ENCODE measurements at regions not wholly inside any gene's neighbourhood (a gene's known extent, or its start where the extent isn't known, plus 50 kb on each side); places are given as distances from the start of the nearest gene placed in this dataset.

DNA sequence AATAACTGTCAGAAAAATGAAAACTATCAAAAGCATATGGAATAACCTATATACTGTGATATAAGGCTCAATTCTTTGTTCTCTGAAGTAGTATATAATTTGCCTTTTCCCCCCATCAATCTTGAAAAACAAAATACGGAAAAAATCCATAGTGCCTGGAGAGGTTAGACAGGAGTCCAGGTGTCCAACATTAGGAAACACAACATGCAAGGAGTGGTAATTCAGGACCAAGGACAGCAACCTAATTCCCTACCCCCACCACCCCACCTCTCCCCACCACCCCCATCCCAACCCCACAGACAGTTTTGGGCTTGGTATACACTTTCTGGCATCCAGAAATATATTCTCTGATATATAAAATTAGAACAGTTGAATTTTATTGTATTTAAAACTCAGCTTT is 55.1 kb upstream of the SLC25A26 start:
- no peak for DNase-seq

DNA sequence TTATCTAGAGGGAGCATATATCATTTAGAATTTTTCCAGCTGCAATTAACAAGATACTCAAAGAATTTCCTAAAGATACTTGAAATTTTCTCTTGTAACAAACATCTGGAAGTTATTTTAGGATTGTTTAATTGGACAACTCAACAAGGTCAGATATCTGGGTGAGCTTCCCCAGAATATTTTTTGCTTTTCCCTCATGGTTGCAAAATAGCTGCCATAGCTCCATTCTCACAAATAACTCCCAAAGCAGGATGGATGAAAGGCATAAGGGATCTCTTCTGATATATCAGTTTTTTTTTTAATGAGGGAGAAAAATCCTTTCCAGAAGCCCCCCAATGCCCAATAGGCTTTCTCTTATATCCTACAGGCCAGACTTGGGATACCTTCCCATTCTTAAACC is 56.6 kb upstream of the SLC25A26 start:
- no peak for DNase-seq

DNA sequence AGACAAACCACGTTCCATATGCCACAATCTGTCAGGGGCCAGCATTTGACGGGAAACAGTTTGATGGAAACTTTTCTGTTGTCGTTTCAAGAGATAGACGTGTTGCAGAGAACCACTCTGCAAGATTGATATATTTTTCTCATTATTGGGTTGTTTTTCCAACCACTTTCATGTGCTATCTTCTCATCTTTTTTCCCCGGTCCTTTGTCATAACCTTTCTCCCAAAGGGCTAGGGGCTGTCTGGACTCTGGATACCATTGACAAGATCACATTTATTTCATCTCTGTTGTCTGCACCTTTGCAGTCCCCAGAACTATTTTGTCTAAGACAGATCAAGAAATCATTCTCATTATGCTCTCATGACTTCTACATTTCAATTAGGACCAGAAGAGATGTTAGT is 57.6 kb upstream of the SLC25A26 start:
- DNase-seq, result no peak

DNA sequence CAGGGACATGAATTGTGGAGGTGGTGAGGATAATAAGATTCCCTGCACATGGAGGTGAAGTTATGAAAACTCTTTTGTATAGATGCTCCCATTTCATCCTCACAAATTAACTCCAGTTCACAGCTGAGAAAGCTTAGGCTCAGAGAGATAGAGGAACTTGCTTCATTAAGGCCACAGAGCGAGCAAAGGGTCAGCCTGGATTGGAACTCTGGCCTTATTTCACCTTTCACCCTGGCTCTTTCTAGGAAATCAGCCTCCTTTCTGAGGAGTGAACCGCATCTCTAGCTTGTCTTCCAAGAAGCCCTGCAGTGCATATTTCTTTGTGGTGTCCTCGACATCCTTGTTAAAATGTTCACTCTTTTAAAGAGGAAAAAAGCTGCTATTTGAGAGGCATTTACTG is 58.0 kb upstream of the SLC25A26 start:
- no peak for DNase-seq

DNA sequence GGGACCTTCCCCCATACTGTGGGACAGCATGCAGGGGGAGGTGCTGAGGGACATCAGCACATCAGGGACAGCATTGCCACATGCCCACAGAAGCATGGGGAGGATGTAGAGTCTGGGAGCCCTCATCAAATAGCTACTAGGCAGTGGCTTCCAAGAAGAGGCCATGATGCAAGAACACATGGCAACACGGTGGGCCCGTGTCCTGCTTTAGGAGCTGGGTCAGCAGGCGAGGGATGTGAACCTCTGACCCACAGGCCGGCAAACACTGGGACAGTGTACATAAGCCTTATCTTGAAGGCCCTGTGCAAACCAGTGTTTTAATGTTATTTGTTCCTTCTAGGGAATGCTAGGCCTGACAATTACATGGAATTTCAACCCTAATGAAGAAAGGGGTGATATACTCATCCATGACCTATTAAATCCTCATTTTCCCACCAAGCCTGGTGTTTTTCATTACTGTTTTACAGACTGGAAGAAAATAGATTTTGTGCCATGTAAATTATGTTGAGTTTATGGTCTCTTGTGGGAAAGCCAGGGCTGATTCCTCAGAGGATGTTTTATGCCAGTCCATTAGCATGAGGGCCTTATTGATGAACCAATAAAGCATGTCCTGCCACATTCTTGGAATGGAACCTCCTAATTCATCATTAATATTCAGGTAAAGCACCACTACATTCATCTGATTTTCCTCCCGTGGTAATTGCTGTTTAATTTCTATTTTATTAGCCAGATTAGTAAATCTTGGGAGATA is 61.7 kb upstream of the SLC25A26 start:
- DNase-seq, result no peak

DNA sequence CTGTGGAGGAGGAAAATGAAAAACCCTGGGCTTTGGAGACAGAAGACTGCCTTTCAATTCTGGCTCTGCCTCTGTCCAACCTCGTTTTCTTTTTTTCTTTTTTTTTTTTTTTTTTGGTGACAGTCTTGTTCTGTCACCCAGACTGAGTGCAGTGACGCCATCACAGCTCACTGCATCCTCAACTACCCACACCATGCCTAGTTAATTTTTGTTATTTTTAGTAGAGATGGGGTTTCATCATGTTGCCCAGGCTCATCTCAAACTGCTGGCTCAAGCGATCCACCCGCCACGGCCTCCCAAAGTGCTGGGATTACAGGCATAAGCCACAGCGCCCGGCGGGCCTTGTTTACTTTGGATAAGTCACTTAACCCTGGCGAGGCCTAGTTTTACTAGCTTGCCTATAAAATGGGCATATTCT is 66.3 kb upstream of the SLC25A26 start:
- DNase-seq, result no peak

DNA sequence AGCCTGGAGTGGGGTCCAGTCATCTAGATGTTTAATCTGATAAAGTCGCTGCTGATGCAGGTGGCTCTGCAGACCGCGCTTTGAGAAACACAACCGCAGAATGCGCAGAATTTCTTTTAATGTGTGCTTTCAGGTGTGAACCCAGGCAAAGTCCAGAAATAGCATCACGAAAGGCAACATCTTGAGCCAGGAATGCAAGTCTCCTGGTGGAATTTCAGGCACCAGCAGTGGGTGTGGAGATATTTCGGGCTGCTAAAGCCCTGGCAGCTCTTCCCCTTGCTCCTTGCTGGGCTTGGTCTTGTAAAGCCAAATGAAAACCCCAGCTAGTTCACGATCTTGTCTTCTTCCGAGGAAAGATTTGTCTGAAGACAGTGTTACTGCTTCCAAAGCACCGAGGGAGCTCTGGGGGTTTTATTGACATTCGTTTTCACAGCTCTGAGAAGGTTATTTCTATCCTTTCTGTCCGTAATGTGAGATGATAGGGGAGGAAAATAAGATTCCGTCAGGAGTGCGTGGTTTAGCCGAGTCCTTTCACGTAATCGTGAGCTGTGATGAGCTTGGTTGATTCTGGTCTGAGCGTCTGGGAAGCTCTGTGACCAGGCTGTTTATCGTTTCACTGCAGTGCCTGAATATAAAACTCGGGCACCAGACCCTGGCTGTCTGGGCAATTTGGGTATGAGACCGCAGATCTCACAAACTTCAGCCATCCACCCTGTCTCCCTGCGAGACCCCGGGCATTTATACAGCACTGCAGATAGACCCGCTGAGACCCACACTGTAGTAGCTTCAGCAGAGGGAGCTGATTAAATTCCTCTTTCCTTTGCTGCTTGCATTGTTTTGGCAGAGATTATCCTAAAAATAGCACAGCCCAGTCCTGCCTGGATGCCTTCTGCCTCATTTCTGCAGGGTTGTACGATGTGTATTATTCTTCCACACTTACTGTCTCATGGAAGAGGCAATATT is 67.0 kb upstream of the SLC25A26 start:
- peak; percentile 46 for DNase-seq

DNA sequence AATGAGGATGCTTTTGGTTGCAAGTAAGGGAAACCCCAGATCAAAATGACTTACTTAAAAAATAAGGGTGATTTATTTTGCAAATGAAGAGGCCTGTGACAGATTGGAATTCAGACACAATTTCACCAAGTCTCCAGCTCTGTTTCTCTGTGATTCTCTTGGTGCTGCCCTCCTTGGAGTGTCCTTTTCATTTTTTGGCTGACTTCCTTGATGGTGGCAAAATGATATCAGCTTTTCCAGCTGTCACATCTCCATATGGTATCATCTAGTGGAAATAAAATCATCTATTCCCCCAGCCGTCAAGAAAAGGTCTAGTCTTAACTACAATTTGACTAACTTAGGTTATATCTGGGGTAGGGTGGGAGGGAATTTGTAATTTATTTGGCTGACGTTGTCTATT is 68.5 kb upstream of the SLC25A26 start:
- DNase-seq, result no peak

DNA sequence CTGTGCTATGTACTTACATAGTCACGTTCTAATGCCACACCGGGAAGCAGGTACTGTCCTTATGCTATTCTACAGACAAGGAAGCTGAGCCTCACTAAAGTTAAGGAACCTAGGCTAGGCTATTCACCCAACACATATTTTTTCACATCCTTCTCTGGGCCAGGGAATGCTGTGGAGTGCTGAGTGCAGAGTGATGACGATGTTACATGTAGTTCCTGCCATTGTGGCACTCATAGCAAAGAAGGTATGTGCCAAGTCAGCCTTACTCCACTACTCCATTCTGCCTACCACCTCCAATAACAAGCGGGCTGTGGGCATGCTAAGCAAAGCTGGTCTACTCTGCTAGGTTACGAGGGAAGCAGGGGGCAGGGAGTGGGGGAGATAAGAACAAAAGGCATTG is 69.8 kb upstream of the SLC25A26 start:
- DNase-seq, result no peak

DNA sequence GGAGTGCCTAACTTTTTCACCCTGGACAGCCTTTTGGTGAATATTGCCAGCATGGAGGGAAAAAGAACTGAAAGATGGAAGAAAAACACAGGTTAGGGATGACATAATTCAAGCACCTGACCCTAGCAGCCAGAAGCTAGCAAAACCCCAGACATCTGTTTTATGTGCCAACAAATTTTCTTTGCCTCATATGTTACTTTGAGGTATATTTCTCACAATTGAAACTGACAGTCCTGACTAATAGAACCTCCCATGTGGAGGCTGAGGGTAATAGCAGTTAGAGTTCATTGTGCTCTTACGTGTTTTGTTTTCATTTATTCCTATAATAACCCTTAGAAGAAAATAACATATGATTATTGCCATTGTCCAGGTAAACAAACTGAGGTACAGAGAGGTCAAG is 71.5 kb upstream of the SLC25A26 start:
- DNase-seq, result no peak

DNA sequence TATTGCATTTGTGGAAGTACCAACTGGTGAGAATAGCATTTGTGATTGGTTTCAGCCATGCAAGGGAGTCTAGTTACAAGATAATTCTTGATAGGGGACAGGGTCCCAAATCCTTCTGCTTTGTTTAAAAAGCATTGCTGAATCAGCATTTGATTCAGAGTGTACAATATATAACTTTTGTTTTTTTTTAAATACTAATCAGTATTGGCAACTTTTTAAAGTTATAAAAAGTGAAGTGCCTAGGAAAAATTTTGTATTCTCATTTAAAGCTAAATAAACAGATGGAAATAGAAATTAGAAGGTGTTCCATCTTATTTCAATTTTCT is 75.4 kb upstream of the SLC25A26 start:
- DNase-seq, result no peak

DNA sequence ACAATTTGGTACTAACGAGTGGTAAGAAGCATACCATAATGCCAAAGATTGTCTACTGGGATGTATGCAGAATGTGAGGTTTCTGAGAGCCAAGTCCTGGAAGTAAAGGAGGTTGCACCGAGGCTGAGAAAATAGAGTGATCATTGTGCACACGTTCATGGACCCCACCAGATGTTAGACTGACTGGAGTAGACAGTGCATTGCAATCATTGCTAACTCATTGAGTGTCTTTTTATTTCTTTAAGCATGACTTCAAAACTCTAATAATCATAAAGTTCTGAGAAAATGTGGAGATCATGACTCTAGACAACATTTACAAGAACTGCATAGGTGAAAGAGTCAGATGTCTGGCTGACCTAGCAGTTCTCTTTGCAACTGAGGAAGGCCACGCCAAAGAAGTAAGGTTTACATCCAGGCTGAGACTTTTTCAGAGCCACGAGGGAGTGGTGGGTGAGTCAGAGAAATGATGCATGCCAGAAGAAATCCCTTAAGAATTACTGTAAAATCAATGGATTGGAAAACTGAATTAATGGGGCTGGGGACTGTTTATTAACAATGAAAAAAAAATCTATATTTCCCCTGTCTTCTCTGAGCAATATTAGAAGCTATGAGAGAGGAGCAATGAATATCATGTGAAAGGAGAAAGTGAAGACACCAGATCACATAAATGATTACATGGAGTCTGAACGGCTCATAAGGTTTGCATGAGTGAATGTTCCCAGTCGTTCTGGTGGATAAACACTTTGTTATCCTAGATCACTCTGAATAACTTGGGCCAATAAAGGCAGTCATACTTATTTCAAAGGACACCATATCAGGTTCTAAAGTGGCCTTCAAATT is 76.0 kb upstream of the SLC25A26 start:
- peak; percentile 48 for DNase-seq

DNA sequence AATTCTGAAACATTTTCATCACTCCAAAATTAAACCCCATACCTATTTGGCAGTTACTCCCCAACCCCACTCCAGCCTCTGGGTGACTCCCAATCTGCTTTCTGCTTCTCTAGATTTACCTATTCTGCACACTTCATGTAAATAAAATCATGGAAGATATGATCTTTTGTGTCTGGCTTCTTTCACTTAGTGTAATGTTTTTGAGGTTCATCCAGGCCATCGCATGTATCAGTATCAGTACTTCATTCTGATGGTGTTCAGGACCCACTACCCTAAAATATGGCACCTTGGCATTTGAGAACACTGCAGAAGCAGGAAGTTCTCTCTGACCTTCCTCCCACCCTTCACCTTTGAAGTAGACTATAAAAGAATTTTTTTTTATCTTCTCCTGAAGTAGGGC is 78.7 kb upstream of the SLC25A26 start:
- DNase-seq, result no peak

DNA sequence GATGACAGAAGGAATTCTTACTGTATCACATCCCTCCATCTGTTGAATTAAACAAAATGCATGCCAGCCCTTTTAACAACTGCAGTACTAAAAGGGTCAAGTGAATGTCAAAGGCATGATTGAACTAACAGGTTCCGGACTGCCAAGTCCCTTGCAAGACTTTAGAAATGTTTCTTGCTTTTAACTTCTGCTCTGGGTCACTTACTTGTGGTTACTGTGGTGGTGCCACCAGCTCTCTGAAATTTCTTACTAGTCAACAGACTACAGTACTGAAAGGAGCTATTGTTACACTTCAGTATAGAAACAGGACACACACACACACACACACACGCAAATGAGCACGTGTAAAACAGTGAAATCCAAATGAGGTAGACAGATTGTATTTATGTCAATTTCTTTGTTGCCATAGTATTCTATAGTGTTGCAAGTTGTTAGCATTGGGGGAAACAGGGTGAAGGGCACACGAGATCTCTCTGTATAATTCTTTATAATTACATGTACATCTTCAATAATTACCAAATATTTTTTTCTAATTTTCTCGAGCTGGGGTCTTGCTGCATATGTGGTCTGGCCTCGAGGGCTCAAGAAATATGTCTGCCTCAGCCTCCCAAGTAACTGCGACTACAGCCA is 79.9 kb upstream of the SLC25A26 start:
- no peak for DNase-seq

DNA sequence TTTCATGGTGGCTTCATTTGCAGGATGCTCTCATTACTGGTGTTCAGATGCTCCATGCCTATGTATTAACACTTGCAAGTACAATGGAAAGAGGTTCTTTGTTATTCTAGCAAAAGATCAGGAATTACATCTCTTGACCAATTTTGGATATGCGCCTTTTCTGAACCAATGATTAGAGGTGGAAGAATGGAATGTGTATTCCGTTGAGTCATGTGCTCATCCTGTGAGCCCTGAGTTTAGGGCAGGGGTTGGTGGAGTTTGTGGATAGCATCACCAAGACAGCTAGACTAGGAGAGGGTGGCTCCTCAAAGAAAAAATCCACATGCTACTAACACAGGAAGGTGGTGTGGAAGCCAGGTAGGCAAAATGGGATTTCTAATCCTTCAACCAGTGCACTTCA is 80.7 kb upstream of the SLC25A26 start:
- peak; percentile 37 for DNase-seq

DNA sequence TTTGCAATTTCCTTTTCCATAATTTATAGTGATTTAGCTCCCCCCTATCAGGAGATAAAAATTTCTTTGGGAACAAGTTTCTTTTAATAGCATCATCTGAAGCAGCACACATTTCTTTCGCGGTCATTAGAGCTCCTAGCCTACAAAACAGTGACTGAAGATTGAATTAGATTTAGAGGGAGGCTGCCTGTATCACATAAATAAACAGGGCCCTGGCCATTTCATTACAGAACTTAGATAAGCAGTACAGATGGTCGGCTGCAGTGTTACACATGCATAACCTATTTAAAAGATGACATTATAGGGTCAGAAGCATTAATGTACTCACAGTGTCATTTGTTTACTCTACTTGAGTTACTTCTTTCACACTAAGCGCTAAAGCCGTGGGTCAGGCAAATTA is 81.4 kb upstream of the SLC25A26 start:
- DNase-seq, result no peak

DNA sequence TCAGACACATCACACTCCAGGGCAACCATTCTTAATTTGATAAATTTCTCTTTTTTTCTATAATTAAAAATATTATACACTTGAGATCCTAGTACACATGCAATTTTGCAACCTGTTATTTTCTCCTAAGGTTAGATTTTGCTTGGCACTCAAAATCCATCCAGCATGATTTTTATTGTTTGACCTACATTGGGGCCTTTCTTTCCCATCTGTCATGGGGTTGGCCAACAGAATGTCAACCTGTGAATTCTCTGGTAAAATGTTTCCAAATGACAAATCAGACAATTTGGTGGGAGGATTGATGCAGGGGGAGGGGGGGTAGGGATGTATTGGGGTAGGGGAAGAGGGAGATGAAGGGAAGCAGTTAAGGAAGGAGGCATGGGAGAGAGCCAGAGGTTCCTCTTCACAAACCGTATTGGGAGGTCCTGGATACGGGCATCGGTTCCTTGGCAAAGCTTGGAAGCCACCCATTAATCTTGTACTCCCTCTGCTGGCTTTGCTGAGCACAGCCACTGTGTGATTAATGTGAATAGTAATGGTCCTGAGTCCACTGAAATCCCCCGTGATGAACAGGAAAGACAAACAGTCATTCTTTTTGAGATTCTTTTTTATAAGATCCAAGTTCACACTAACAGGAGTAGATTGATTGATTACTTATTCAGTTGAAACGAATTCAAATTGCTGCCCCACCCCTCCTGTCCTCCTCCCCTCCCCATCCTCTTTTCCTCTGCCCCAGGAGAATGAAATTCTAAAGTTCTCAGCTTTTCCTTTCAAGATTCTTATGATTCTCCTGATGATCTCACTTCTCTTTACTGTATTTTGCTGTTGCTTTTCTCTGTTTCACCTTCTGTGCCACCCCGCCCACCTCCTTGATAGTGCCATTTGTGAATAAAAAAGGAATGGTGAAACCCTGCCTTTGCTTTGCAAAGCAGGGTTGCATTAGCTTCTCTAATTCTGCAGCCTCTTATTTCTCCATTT is 82.2 kb upstream of the SLC25A26 start:
- DNase-seq, result peak; percentile 75

DNA sequence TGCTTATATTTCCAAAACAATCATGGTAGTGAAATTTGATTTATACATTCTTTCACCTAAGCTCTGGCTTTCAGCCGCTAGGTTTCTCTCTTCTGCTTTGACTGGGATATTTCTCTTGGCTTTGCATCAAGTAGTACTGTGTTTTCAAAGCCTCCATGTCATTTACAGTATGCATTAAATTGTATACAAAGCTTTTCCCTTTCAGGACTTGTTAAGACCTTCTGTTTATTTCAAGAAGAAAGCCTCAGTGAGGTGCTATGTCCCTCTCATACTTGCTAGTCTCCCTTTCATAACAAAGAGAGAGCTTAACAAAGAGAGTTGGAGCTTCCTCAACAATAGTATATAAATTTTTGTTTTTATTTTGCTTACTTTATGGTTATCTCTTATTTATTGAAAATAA is 84.2 kb upstream of the SLC25A26 start:
- no peak for DNase-seq

DNA sequence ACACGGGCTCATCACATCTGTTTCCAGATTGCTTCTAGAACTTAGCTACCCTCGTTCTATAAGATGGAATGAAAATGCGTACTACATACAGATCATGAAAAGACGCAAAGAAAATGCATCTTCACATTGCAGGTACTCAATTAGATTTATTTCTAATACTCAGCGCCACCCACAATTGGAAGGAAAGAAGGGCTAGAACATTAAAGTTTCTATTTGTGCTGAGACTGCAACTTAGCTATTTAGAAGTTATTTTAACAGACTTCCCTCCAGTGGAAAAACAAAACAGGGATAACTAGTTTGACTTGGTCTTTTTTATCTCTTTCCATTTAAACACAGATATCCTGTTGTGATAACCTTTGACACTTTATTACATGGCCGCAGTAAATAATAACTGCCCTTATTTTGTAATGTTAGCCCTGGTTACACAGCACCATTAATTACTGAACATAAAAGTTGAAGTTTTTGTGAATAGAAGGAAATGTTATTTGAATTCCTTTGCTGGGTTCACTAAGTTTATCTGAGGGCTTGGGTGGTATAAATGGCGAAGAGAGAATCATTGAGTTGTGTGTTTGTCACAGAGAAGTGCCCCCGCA is 86.9 kb upstream of the SLC25A26 start:
- no peak for DNase-seq

DNA sequence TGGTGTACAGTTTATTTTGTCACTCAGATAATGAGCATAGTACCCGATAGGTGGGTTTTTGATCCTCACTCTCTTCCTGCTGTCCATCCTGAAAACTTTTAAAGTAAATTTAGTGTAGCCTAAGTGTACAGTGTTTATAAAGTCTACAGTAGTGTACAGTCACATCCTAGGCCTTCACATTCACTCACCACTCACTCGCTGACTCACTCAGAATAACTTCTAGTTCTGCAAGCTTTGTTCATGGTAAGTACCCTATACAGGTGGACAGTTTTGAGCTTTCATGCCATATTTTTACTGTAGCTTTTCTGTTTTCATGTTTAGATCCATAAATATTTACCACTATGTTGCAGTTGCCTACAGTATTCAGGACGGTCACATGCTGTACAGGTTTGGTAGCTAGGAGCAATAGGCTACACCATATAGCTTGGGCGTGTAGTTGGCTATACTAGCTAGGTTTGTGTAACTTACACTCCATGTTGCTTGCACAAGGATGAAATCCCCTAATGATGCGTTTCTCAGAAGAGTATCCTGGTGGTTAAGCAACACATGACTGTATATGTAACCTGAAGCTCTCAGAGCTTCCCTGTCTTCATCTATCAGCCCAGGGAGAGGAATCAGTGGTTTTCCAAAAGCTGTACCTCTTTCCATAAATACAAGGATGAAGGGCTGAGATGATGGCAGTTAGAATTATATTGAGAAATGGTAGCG is 87.6 kb upstream of the SLC25A26 start:
- DNase-seq, result peak; percentile 76

DNA sequence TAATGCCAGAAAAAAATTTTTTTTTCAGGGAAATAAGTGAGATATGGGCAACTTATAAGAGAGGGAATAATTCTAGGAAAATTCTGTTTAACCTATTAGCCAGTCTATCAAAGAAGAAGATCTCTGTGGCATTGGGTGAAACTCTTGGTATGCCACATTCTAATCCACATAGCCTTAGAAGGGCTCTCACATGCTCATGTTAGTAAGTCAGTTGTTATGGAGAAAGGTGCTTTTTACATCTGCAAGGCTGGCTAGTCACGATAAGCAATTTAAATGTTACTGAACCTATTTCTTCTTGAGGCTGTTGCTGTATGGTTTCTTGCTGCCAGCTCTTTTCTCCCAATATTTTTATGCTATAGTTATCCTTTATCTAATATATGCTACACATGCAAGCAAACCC is 89.9 kb upstream of the MAGI1 start:
- DNase-seq, result no peak
